ENCODE measurements at regions not wholly inside any gene's neighbourhood (a gene's known extent, or its start where the extent isn't known, plus 50 kb on each side); places are given as distances from the start of the nearest gene placed in this dataset.
"Not testable (repeated sequence)": the region's sequence is repeated elsewhere in the genome, so short reads cannot be mapped to it uniquely, and the experiment has no call there.

DNA sequence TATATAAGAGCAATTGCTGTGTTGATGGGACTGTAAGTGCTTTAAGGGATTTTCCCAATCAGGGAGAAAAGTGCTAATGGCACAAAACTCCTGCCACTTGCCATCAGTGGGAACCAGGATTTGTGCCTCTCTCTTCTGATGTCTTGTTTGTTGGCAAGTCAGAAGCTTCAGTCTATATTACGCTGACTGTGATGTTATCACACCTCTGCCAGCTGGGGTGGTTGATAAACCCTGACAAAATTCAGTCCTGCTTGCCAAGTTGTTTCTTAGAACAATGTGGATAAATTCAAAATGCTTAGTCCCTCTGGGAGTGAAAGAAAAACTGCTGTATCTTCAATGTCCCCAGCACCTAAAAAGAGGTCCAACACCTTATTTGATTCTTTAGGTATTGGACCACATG is 161.4 kb upstream of the FBXL7 start:
- DNase-seq (ENCODE audit: low read depth in 2 of 2) = no peak

DNA sequence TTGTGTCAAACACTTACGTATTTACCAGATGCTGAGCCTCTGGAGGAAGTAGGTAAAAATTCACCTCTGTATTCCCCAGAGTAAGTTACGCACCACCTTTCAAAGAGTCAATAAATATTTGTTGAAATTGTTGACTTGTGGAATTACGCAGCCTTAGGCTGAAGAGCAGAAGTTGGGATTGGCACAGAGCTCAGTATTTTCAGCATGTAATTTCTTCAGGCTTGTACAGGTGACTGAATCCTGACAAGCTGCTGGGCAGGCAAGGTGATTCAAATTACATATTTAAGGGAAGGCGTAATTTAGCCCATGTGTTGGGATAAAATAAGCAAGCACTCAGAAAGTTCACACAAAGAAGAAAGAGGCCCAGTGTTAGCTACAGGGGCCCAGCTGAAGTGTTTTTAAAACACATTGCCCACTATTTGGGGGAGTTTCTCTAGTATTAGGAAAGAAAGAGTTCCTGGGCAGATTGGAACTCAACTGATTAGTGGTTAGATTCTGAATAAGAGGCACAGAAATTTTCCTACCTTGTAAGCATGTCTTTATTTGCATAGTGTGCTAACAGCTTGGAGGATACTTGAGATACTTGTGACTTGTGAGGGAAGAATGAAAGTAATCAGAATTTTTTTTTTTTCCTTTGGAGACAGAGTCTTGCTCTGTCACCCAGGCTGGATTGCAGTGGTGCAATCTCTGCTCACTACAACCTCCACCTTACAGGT is 165.3 kb upstream of the FBXL7 start:
- no peak for DNase-seq (ENCODE audit: low read depth in 2 of 2)

DNA sequence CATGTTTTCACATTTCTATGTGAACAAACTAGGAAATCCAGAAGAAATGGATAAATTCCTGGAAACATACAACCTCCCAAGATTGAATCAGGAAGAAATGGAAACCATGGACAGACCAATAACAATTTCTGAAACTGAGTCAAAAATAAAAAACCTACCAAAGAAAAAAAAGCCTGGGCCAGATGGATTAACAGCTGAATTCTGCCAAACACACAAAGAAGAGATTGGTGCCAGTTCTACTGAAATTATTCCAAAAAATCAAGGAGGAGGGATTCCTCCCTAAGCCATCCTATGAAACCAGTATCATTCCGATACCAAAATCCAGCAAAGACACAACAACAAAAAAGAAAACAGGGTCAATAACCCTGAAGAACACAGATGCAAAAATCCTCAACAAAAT is 166.9 kb upstream of the FBXL7 start:
- no peak for DNase-seq (ENCODE audit: low read depth in 2 of 2)

DNA sequence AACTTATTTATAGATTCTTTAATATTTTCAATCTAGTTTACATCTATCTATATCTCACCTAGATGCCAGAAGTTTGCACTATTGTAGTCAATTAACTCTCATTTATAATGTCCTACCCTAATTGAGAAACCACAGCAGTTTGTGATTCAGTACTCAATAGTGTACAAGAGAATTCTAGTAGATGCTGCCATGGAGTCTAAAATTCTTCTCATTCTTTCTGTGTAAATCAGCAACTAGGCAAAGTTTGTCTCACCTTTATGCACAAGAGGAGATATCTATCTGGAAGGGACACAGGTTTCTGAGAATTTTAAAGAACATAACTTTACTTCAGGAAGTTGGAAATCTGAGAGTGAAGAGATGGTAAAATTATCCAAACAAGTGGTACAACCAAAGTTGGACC is 173.0 kb upstream of the FBXL7 start:
- no peak for DNase-seq (ENCODE audit: low read depth in 2 of 2)

DNA sequence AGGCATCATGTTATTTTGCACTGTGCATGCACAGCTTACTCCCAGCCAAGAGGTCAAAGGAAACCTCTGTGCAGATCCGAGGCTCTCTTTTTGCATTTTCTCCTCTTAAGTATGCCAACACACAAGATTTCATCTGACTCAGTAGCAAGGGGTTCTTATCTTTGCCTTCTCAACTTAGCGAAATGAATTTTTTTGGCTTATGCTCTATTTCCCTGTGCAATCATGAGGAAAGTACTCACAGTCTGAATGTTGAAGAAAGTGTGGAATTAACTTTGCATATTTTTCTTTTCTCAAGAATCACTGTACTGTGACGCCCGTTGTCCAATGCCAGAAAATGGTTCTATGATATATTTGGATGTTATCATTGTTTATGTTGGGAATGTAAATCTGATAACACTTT is 173.5 kb upstream of the FBXL7 start:
- no peak for DNase-seq (ENCODE audit: low read depth in 2 of 2)

DNA sequence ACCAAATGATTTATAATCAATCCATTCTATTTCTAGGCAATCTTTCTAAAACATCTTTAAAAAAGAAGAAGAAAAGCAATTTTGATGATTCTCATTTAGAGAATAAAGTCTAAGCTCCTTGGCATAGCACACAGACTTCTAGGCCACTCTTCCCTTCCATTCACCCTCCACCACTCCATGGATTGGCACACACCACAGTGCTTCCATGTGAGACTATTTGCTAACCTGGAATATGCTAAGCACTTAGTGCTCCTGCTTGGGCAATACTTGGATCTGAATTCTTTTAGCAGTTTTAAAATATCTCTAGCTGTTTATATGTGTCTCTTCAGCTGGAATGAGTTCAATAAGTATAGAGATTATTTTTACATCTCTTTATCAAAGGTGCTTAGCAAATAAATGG is 177.6 kb upstream of the FBXL7 start:
- no peak for DNase-seq (ENCODE audit: low read depth in 2 of 2)

DNA sequence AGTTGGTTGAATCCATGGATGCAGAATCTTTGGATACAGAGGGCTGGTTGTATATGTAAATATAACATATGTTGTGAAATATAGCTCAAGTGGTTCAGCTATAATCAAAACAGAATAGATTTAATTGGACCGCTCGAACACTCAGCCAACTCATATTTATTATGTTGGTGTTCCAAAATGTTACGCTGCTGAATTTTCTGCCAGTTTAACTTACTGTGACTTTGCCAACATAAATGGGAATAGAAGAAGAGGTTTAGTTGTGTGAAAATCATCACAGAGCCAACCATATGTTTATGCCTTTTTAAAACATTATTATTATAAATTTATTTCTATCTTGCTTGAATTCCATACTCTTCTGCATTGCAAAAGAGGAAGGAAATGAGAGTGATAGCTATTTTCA is 178.2 kb upstream of the FBXL7 start:
- no peak for DNase-seq (ENCODE audit: low read depth in 2 of 2)

DNA sequence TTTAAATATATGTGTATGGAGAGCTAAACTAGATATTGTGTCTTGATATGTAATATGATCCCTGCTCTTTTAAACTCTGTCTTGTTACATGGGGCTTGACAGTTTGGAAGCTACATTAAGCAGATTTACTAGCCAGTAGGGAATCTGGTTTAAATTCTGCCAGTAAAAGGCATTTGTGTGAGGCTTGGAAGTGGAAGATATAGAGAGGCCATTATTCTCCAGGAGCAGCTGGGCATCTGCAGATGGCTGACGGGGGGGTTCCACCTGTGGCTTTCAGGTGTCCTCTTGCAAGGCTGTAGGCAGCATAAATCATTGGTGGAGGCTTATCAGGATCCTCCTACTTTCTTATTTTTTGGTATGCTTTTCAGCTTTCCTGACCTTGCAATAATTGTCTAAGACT is 179.1 kb upstream of the FBXL7 start:
- DNase-seq (ENCODE audit: low read depth in 2 of 2) = no peak

DNA sequence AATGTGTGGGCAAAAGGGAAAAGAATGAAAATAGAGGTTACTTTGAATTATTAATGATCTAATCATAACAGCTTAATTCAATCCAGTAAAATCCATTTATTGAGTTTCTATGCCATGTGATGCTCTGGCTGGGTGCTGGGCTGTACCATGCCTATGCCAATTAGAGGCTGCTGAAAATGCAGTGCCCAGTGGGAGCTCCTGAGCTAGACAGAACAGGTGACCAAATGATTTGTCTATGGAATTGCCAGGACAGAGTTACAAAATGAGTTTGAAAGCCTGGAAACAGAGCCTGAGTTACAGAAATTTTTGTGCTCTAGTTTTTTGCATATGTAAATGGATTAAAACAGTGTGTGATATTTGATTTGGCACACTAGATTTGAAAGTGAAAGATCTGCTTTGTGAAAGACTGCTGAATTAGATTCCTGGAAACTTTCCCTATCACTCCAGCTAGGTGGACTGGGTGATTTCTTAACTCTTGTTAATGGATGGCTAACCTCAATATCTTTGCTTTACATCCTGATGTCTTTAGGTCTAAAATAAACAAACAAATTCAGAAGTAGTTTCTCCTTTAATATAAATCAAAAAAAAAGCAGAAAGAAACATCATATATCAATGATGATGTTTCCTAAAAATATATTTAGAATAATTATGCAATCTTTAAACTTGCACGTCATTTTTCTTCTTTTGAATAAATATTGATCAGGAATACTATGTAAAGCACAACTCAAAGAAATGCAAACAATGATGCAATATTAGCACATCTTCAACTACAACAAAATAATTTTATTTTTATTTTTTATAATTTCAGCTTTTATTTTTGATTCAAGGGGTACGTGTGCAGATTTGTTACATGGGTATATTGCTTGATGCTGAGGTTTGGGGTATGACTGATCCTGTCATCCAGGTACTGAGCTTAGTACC is 194.8 kb upstream of the FBXL7 start:
- DNase-seq (ENCODE audit: low read depth in 2 of 2) = no peak

DNA sequence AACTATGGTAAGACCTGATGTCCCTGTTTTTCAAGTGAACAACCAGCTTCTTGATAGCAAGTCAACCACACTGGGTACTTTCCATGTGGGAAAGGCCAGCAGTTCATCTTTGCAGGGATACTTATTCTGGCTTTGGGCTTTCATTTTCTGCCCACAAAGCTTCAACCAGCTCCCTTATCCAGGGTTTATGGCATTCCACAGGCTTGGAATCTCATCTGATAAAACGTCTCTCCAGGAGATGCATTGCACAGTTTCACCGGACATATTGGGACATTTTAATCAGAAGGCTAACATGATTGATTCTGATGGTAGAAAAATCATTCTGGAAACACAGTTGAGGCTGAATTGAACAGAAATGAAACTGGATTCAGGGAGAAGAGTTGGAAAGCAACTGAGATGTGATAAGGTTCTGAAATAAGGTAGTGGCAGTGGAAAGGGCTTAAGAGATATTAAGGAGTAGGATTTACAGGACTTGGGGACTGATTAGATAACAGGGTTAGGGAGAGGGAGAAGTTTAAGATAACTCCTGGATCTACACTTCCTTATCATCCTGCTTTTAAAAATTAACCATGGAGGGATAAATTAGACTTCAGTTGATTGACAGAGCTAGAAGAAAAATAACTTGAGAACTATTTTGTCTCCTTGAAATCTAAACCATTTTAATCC is 195.8 kb upstream of the FBXL7 start:
- no peak for DNase-seq (ENCODE audit: low read depth in 2 of 2)

DNA sequence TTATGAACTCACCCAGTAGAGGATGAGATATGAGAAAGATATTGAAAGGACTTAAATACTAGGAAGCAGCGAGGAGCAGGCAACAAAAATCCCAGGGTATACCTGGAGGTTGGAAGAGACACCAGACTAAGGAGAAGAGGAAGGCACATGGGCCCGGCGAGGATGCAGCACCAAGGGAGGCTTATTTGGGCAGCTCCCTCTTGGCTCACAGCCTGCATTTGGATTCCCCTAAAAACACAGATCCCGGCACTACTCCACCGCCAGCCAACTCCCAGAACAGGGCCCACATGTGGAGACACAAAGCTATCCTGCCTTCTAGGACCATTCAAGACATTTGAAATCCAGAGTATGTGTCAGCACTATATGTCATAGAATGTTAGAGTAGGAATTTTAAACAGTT is 199.8 kb upstream of the FBXL7 start:
- DNase-seq (ENCODE audit: low read depth in 2 of 2) = no peak

DNA sequence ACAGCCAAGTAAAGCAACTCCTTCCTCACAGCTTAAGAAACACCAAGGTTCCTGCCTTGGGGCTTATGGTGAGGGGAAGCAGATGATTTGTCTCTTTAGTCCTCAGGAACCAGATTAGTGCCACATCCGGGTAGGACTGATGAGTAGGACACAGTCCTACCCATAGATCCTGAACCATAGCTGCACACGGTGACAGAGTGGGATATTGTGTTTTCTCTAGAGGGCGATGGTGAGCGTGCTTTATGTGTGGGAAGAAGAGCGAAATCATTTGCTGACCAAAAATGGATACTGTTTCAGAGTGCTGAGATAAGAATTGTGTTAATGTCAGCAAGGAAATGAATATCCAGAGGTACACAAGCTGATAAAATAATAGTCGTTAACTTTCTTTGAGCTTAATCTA is 209.0 kb upstream of the FBXL7 start:
- no peak for DNase-seq (ENCODE audit: low read depth in 2 of 2)

DNA sequence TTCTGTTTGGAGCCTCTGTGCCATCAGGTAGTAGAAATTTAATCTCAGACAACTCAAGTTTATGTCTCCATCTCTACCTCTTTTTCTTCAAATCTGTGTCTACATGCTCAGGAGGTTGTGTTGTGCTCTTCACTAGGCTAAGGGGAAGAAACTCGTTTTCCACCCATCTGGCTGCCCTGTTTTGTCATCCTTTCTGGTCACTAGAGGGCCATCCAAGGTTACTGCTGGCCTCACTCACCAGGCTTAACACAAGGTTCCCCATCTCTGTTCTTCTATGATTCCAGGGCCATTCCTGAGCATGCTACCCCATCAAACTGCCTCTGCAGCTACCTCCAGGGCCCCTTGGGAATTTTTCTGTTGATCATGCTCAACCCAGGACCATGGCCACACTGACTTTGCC is 213.3 kb upstream of the FBXL7 start:
- no peak for DNase-seq (ENCODE audit: low read depth in 2 of 2)

DNA sequence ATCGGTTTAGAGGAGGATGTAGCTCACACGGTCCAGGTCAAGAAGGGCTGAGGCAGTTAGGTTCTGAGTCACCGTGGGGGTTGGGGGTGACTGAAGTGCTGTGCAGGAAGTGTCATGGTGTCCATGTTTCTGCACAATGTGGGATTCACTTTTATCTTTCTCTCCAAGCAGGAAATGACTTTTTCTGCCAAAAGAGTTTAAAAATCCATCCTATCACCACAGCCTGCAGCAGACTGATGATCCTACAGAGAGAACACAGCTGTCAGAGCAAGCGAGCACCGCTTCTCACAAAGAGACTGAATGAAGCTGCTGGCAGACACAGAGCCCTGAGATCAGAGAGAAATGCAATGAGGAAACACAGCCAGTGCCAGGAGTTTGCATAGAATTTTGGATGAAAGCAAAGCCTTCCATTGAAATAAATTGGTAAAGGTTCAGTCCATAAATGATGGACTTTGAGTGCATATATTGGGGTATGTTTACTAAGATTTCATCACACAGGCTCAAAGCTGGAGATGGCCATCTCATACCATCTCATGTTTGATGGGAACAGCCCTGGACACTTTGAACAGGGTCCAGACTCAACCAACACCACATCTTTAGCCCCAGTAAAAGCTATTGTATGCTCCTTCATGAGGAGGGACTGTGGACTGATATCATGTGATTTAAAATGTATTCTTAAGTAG is 213.9 kb upstream of the FBXL7 start:
- no peak for DNase-seq (ENCODE audit: low read depth in 2 of 2)

DNA sequence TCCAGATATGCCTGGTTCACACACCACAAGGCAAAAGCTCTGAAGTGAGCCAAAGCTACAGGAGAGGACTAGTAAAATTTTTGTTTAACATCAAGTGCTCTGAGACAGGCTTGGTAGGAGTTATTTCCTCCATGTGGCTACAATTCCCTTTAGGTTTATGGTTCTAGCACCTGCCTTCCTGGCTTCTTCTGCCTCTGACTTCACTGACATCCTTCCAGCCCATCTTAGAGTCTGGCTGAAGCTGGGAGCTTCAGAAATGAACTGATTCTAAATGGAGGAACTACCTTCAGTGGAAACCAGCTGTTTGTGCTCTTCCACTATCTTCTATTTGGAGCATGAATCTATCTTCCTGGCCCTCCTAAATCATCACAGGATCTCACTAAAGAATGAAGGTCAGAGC is 215.3 kb upstream of the FBXL7 start:
- DNase-seq (ENCODE audit: low read depth in 2 of 2) = no peak

DNA sequence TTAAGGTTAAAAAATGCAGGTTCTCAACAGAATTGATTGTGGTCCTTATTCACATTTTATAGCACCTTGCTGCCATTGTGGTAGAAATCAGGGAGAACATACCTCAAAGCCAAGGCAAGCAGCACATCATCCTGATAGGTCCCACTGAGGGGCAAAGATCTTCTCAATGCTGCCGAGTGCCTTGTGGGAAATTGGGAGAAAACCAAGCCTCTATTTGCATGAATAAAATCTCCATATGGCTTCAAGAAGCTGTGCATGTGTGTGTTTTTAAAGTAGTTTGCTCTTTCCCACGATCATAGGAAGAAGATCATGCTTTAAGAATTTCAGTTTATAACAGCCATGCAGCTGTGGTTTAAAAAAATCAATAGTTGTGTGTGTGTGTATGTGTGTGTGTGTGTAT is 216.9 kb upstream of the FBXL7 start:
- DNase-seq (ENCODE audit: low read depth in 2 of 2) = no peak

DNA sequence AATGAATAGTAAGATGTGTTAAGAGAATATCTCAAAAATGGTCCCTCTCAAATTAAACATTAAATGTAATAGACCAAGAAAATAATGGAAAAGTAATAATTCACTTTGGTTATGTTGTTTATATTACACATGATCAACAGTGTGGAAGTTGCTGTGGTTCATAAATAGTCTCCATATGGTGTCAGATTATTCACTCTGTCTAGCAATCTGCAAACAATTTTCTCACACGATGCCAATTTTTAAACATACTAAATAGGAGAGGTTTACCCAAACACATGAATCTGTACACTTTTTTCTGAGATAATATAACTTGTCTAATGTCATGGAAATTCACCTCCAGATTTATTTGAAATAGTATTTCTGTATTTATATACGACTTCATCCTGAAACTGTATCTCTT is 217.4 kb upstream of the FBXL7 start:
- no peak for DNase-seq (ENCODE audit: low read depth in 2 of 2)

DNA sequence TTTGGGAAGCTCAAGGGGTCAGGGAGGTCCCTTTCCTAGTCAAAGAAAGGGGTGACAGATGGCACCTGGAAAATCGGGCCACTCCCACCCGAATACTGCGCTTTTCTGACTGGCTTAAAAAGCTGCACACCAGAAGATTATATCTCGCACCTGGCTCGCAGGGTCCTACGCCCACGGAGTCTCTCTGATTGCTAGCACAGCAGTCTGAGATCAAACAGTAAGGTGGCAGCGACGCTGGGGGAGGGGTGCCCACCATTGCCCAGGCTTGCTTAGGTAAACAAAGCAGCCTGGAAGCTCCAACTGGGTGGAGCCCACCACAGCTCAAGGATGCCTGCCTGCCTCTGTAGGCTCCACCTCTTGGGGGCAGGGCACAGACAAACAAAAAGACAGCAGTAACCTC is 228.4 kb upstream of the FBXL7 start:
- not testable (repeated sequence) for DNase-seq (ENCODE audit: low read depth in 2 of 2)

DNA sequence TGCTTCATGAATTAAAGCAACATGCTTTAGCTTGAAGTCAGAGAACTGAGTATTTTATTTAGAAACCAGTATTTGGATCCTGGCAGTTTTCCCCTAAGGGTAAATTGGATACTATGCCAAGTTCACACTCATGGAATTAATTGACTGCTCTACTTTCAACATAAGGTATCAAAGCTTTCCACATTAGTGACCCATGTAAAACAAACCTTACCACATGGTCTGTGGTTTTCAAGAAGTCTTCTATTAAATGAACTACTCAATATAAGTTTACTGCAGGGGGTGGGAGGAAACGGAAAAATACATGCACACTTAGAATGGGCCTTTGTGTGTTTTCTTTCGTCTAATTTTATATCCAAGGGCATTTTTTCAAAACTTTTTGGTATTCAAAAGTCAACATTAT is 232.0 kb upstream of the FBXL7 start:
- DNase-seq (ENCODE audit: low read depth in 2 of 2) = no peak

DNA sequence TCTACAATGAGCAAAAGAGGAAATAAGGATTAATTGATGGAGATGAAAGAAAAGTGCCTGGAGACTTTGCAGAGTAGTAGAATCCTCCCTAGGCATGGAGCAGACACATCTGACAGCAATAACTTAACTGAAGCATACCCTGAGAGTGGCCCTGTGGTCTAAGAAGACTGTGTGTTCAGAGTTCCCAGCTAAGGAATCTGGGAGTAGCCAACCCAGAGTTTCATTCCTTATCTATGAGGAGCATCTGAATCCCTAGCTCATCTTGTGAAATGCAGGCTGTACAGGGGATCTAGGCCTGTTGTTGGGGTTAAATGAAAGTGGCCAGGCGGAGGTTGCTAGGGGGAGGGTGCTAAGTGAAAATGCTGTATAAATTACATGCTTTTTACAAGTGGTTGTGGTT is 233.1 kb upstream of the FBXL7 start:
- no peak for DNase-seq (ENCODE audit: low read depth in 2 of 2)

DNA sequence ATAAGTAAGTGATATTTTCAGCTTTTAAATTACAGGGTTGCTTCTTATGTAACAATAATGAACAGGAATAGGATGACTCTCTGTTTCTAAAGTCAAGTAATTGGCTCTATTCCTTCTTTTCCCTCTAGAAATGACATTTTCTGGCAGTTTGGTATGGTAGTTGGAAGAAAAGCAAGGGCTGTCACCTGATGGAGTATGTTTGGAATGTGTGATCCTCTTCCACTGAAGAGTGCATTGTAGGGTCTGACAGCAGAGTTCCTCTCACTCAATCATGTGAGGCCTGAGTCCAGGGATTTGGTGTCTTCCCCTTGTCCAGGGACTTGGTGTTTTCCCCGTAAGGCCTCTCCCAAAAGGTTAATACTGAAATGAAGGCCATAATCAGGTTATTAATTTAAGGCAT is 233.8 kb upstream of the FBXL7 start:
- DNase-seq (ENCODE audit: low read depth in 2 of 2) = no peak

DNA sequence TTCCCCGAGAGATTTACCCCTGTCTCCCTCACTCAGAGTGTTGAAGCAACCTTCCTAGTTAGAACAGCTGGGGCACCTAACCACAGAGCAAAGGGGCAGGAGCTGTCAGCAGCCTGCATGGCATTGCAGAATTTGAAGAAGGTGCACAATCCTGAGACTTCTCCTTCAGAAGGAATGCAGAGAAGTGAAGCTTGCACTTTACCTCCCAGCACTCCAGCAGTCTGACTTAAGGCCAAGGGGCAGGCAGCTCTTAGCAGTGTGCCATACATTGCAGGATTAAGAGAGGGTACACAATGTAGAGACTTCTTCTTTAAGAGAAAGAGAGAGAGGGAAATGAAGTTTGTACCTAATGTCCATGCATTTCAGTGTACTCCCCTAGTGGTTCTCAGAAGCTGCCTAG is 236.0 kb upstream of the FBXL7 start:
- no peak for DNase-seq (ENCODE audit: low read depth in 2 of 2)

Data from stimulated activated CD4-positive, alpha-beta T cell treated with anti-CD3 and anti-CD28 coated beads, Interleukin-1b, Interleukin-23, amount 100 ng/mL, for 4 hours (primary cell).